HepG2 (cell line): ENCODE measurements at regions not wholly inside any gene's neighbourhood (a gene's known extent, or its start where the extent isn't known, plus 50 kb on each side); places are given as distances from the start of the nearest gene placed in this dataset.

ENCODE experiments used
- ATAC-seq: fragments of 200-7000 bp; cut with Tn5 transposase; 3 replicates; pipeline ENCODE4 v1.9.1; 2020; ENCODE audit warnings: mild to moderate bottlenecking, moderate library complexity
- BruUV-seq: library from RNA; stranded (reverse); fragments of 400-500 nt; replicated peaks from 2 replicates; lab custom pipeline; 2021; lab: Mats Ljungman, UMichigan
- CTCF ChIA-PET: fragments of 300-600 bp; formaldehyde crosslinking; extraction: SDS; loops from one replicate; lab custom pipeline; 2021; ENCODE audit warnings: low total read pairs, inconsistent platforms, low intra/inter-chr PET ratio; lab: Yijun Ruan, JAX
- POLR2A ChIA-PET: fragments of 350-600 bp; sonication (Branson Sonifier 250); formaldehyde crosslinking; loops from one replicate; lab custom pipeline; 2020; ENCODE audit warnings: antibody characterized with exemption, inconsistent platforms; lab: Yijun Ruan, JAX
- DNase-seq: peaks from one replicate; pipeline ENCODE4 v3.0.0-alpha.2; 2015; ENCODE audit warnings: low spot score
- FAIRE-seq: peaks from 3 replicates; lab custom pipeline; 2011; peaks lifted over from hg19 to GRCh38; lab: Jason Lieb, UNC
- H2AFZ ChIP-seq: one replicate; pipeline ENCODE4 v1.6.1; 2011; ENCODE audit warnings: low read length, inconsistent platforms
- H3K27ac ChIP-seq: fragments of 300-600 bp; 3 replicates; pipeline ENCODE4 v1.8.0; 2011; ENCODE audit warnings: mixed run types, mild to moderate bottlenecking, mixed read lengths, low read length, inconsistent platforms; ENCODE audit not compliant: insufficient read depth; ENCODE audit errors: extremely low read length
- H3K27me3 ChIP-seq, 2 experiments: fragments of 200-600 bp in 1 of 2; 2 replicates in 1 of 2; 3 replicates in 1 of 2; pipeline versions ENCODE4 v1.6.0 to v1.8.0; 2011; ENCODE audit warnings: low read length in 2 of 2, mild to moderate bottlenecking in 2 of 2, moderate library complexity in 2 of 2, inconsistent platforms in 1 of 2; ENCODE audit not compliant: insufficient read depth in 2 of 2, control insufficient read depth in 1 of 2
- H3K36me3 ChIP-seq, 2 experiments: fragments of 200-600 bp in 1 of 2; replicated peaks in 1 of 2; 2 replicates in 1 of 2; 3 replicates in 1 of 2; pipeline versions ENCODE4 v1.5.1 to v1.8.0; 2011; ENCODE audit warnings: low read length in 2 of 2, inconsistent platforms in 1 of 2; ENCODE audit not compliant: insufficient read depth in 2 of 2, control insufficient read depth in 1 of 2
- H3K4me1 ChIP-seq: 2 replicates; pipeline ENCODE4 v1.5.1; 2012; ENCODE audit warnings: low read length, inconsistent platforms; ENCODE audit not compliant: insufficient read depth
- H3K4me2 ChIP-seq: 2 replicates; pipeline ENCODE4 v1.6.0; 2011; ENCODE audit warnings: low read depth, low read length, inconsistent platforms
- H3K4me3 ChIP-seq, 3 experiments: fragments of 200-600 bp in 1 of 3; sonication (generic), shearing (Covaris generic) in 1 of 3; replicated peaks in 1 of 3; 2 replicates each; pipeline ENCODE4 v1.5.1; 2011 to 2016; ENCODE audit warnings: low read length in 3 of 3, inconsistent platforms in 2 of 3, low read depth in 2 of 3, mild to moderate bottlenecking in 2 of 3, control low read depth in 1 of 3, mixed read lengths in 1 of 3; ENCODE audit not compliant: insufficient read depth in 1 of 3
- H3K79me2 ChIP-seq: one replicate; pipeline ENCODE4 v1.6.1; 2011; ENCODE audit warnings: low read length, inconsistent platforms; ENCODE audit not compliant: insufficient read depth
- H3K9ac ChIP-seq: 2 replicates; pipeline ENCODE4 v1.6.0; 2011; ENCODE audit warnings: mild to moderate bottlenecking, low read depth, low read length, inconsistent platforms; ENCODE audit not compliant: insufficient read depth
- H3K9me3 ChIP-seq: 2 replicates; pipeline ENCODE4 v1.5.1; 2012; ENCODE audit warnings: mild to moderate bottlenecking, low read length
- H4K20me1 ChIP-seq: 2 replicates; pipeline ENCODE4 v1.6.0; 2011; ENCODE audit warnings: inconsistent platforms, mild to moderate bottlenecking, low read length, moderate library complexity; ENCODE audit not compliant: insufficient read depth
- AHR ChIP-seq: IDR thresholded peaks from 2 replicates; pipeline ENCODE4 v1.6.1; 2018; ENCODE audit warnings: missing genetic modification reagents, missing compliant biosample characterization
- CHD2 ChIP-seq: IDR thresholded peaks from 2 replicates; pipeline ENCODE4 v1.6.1; 2011; ENCODE audit warnings: low read depth, low read length, improper control_type of control experiment
- GABPA ChIP-seq, 2 experiments: IDR thresholded peaks; 2 replicates each; pipeline ENCODE4 v1.6.1; 2011 to 2016; ENCODE audit warnings: low read depth in 2 of 2, low read length in 1 of 2, missing biosample characterization in 1 of 2, missing genetic modification characterization in 1 of 2
- GPBP1L1 ChIP-seq: sonication (generic); formaldehyde crosslinking; IDR thresholded peaks from 2 replicates; pipeline ENCODE4 v1.5.0; 2020; ENCODE audit warnings: mild to moderate bottlenecking, missing genetic modification reagents
- KIAA2018 ChIP-seq: sonication (generic); formaldehyde crosslinking; IDR thresholded peaks from 2 replicates; pipeline ENCODE4 v1.5.0; 2020; ENCODE audit warnings: mild to moderate bottlenecking, missing genetic modification reagents, borderline replicate concordance
- ONECUT2 ChIP-seq: sonication (generic); formaldehyde crosslinking; IDR thresholded peaks from 2 replicates; pipeline ENCODE4 v1.4.0; 2020; ENCODE audit warnings: missing genetic modification reagents
- SPEN ChIP-seq: sonication (generic); formaldehyde crosslinking; IDR thresholded peaks from 2 replicates; pipeline ENCODE4 v1.5.1; 2020; ENCODE audit warnings: low read depth, mild to moderate bottlenecking, missing genetic modification reagents
- WGBS: methylation state at CpG from one replicate; pipeline ENCODE4 v1.1.6; 2017; ENCODE audit warnings: low lambda C conversion rate; 5-methylcytosine and 5-hydroxymethylcytosine counted together
- in situ Hi-C: cut with HindIII; loops from 2 replicates; pipeline ENCODE4 v1.10.0; 2017; ENCODE audit warnings: low pct_unique_long_range_greater_than_20kb; ENCODE audit not compliant: extremely low pct_ligation_motif_present
- intact Hi-C: fragments of 100-400 bp; cut with micrococcal nuclease; formaldehyde crosslinking; loops from one replicate; pipeline ENCODE4 v1.10.0; 2022; ENCODE audit not compliant: unreplicated experiment

- in situ Hi-C loops = no loop called here
- ChIA-PET CTCF (no interaction called here), POLR2A (no interaction called here)
- no peaks in the 10 kb centered on the region for H3K27me3 ChIP-seq
- H3K79me2 ChIP-seq = no peaks in the 10 kb centered on the region
- intact Hi-C loops = no loop called here
- no peak overlapping the region for H2AFZ ChIP-seq
- WGBS = 0% methylated on average over 2 of the region's 2 CpGs
- H3K9ac ChIP-seq = no peak overlapping the region
- no peaks in the 10 kb centered on the region for H3K36me3 ChIP-seq
- BruUV-seq = no TSS peak
- no peaks in the 10 kb centered on the region for H3K4me1 ChIP-seq
- DNase-seq (no peak), FAIRE-seq (no peak), ATAC-seq (no peak)
- H3K9me3 ChIP-seq = no peaks in the 10 kb centered on the region
- H3K4me2 ChIP-seq = no peak overlapping the region
- no peak overlapping the region for H3K4me3 ChIP-seq
- H3K27ac ChIP-seq = no peak overlapping the region
- no peaks in the 10 kb centered on the region for H4K20me1 ChIP-seq
- no peak for TF ChIP-seq SPEN
- no peak for TF ChIP-seq CHD2
- TF ChIP-seq ONECUT2 (CRISPR knock-in tag) = no peak
Measured at GRCh38 chr7:89914711-89915110, 239.6 kb upstream of the STEAP1 start.

GRCh38 chr7:89926194-89926593, 228.1 kb upstream of the STEAP1 start:
- no TSS peak for BruUV-seq
- in situ Hi-C loops (no loop called here), intact Hi-C loops (no loop called here)
- Histone ChIP-seq H3K4me2 (no peak overlapping the region), H3K9me3 (no peaks in the 10 kb centered on the region), H3K27me3 (no peaks in the 10 kb centered on the region), H3K9ac (no peak overlapping the region), H3K36me3 (no peaks in the 10 kb centered on the region), H2AFZ (no peak overlapping the region), H3K79me2 (no peaks in the 10 kb centered on the region), H3K27ac (no peak overlapping the region), H3K4me3 (no peak overlapping the region), H4K20me1 (no peaks in the 10 kb centered on the region), H3K4me1 (no peaks in the 10 kb centered on the region)
- ChIA-PET POLR2A (no interaction called here), CTCF (no interaction called here)
- DNase-seq = no peak
- ATAC-seq = no peak
- FAIRE-seq = no peak
- 44% methylated on average over 2 of the region's 2 CpGs for WGBS
- TF ChIP-seq GABPA (IDR thresholded peaks at IDR 0.05; ENCODE audit: low read depth, low read length) (no peak), GABPA (CRISPR knock-in tag; IDR thresholded peaks at IDR 0.05; ENCODE audit: low read depth) (no peak), AHR (CRISPR knock-in tag) (no peak), GPBP1L1 (CRISPR knock-in tag) (no peak), KIAA2018 (CRISPR knock-in tag) (no peak)
